A549 (cell line): ENCODE measurements at regions not wholly inside any gene's neighbourhood (a gene's known extent, or its start where the extent isn't known, plus 50 kb on each side); places are given as distances from the start of the nearest gene placed in this dataset.

Source experiments
- ATAC-seq, 2 experiments: fragments of 200-7000 bp in 1 of 2; fragments of >200 bp in 1 of 2; cut with Nextera tagmentation in 1 of 2; cut with Tn5 transposase in 1 of 2; 3 replicates each; pipeline versions ENCODE4 v1.8.0 to v1.9.1; 2018 to 2020; ENCODE audit warnings: mild to moderate bottlenecking in 1 of 2, moderate library complexity in 1 of 2
- CTCF ChIA-PET: fragments of 300-600 bp; sonication (Branson Sonifier 250); formaldehyde crosslinking; extraction: SDS; loops from one replicate; lab custom pipeline; 2021; ENCODE audit warnings: antibody characterized with exemption, inconsistent platforms; lab: Yijun Ruan, JAX
- POLR2A ChIA-PET: fragments of 350-600 bp; formaldehyde crosslinking; extraction: SDS; loops from one replicate; lab custom pipeline; 2021; ENCODE audit warnings: antibody characterized with exemption, inconsistent platforms; lab: Yijun Ruan, JAX
- DNase-seq, 2 experiments: peaks; one replicate each; pipeline versions ENCODE4 v3.0.0 to v3.0.0-alpha.2; 2011 to 2016; ENCODE audit warnings: low read depth in 1 of 2, low spot score in 1 of 2
- FAIRE-seq: peaks from 2 replicates; lab custom pipeline; 2011; peaks lifted over from hg19 to GRCh38; lab: Jason Lieb, UNC
- H3K27ac ChIP-seq, 2 experiments: fragments of >200 bp; sonication (Bioruptor Twin); formaldehyde crosslinking; 3 replicates each; pipeline ENCODE4 v1.5.1; 2016 to 2017
- H3K4me1 ChIP-seq: fragments of >200 bp; sonication (Bioruptor Twin); formaldehyde crosslinking; 3 replicates; pipeline ENCODE4 v1.6.1; 2016
- H3K4me2 ChIP-seq: fragments of >200 bp; sonication (Bioruptor Twin); formaldehyde crosslinking; 3 replicates; pipeline ENCODE4 v1.6.1; 2016
- H3K4me3 ChIP-seq: fragments of >200 bp; sonication (Bioruptor Twin); formaldehyde crosslinking; 3 replicates; pipeline ENCODE4 v1.5.1; 2016
- H3K9me3 ChIP-seq: fragments of >200 bp; sonication (Bioruptor Twin); formaldehyde crosslinking; 3 replicates; pipeline ENCODE4 v1.6.1; 2016
- CBX8 ChIP-seq: fragments of 200-600 bp; sonication (generic); IDR thresholded peaks from 2 replicates; pipeline ENCODE4 v1.6.1; 2016
- CHD2 ChIP-seq: fragments of 150-350 bp; IDR thresholded peaks from 2 replicates; pipeline ENCODE4 v1.6.1; 2014; ENCODE audit warnings: low read length; ENCODE audit not compliant: partially characterized antibody
- ESRRA ChIP-seq: fragments of 150-350 bp; IDR thresholded peaks from 2 replicates; pipeline ENCODE4 v1.6.1; 2014; ENCODE audit warnings: mild to moderate bottlenecking, low read length, borderline replicate concordance
- HOXB13 ChIP-seq: fragments of 250-450 bp; sonication (Bioruptor Pico); IDR thresholded peaks from 2 replicates; pipeline ENCODE4 v1.5.0; 2020; ENCODE audit warnings: low read depth, mild to moderate bottlenecking, moderate library complexity
- HOXB5 ChIP-seq: fragments of 250-450 bp; sonication (Bioruptor Pico); IDR thresholded peaks from 2 replicates; pipeline ENCODE4 v1.5.0; 2020; ENCODE audit warnings: mild to moderate bottlenecking, moderate library complexity
- JUN ChIP-seq, 2 experiments: fragments of >200 bp; sonication (Bioruptor Twin); formaldehyde crosslinking; IDR thresholded peaks; 2 replicates in 1 of 2; 3 replicates in 1 of 2; pipeline ENCODE4 v1.6.1; 2016 to 2017
- KDM1A ChIP-seq: fragments of 200-600 bp; sonication (generic); IDR thresholded peaks from 2 replicates; pipeline ENCODE4 v1.6.1; 2016; ENCODE audit warnings: low read depth, mild to moderate bottlenecking
- MAZ ChIP-seq: fragments of 150-350 bp; IDR thresholded peaks from 2 replicates; pipeline ENCODE4 v1.6.1; 2014; ENCODE audit warnings: antibody characterized with exemption, low read depth, low read length, borderline replicate concordance
- MYC ChIP-seq: IDR thresholded peaks from 2 replicates; pipeline ENCODE4 v1.6.1; 2012; ENCODE audit warnings: mild to moderate bottlenecking, inconsistent platforms, low read length, improper control_type of control experiment, borderline replicate concordance
- NR3C1 ChIP-seq: fragments of >200 bp; sonication (Bioruptor Twin); formaldehyde crosslinking; IDR thresholded peaks from 3 replicates; pipeline ENCODE4 v1.6.1; 2017
- POLR2A ChIP-seq: IDR thresholded peaks from 2 replicates; pipeline ENCODE4 v1.6.1; 2012; ENCODE audit warnings: mild to moderate bottlenecking, low read length
- RCOR1 ChIP-seq: fragments of 150-350 bp; IDR thresholded peaks from 2 replicates; pipeline ENCODE4 v1.6.1; 2014; ENCODE audit warnings: antibody characterized with exemption, low read length, low read depth
- RFX5 ChIP-seq: fragments of 450-650 bp; IDR thresholded peaks from 2 replicates; pipeline ENCODE4 v1.7.1; 2014; ENCODE audit warnings: antibody characterized with exemption, mild to moderate bottlenecking, moderate library complexity
- RNF2 ChIP-seq: fragments of 200-600 bp; sonication (generic); IDR thresholded peaks from 2 replicates; pipeline ENCODE4 v1.6.1; 2016; ENCODE audit warnings: low read depth, mild to moderate bottlenecking, antibody characterized with exemption, moderate library complexity, borderline replicate concordance
- TP53 ChIP-seq: fragments of 250-450 bp; sonication (Bioruptor Pico); IDR thresholded peaks from 2 replicates; pipeline ENCODE4 v1.5.0; 2021; ENCODE audit warnings: mild to moderate bottlenecking, moderate library complexity
- ZC3H11A ChIP-seq: fragments of 450-650 bp; IDR thresholded peaks from 2 replicates; pipeline ENCODE4 v1.6.1; 2014; ENCODE audit warnings: antibody characterized with exemption, mild to moderate bottlenecking
- ZNF302 ChIP-seq: fragments of 250-450 bp; sonication (Bioruptor Pico); IDR thresholded peaks from 2 replicates; pipeline ENCODE4 v1.9.0; 2021; ENCODE audit warnings: inconsistent platforms, mild to moderate bottlenecking, moderate library complexity
- WGBS: methylation state at CpG from one replicate; pipeline ENCODE4 v1.1.6; 2017; ENCODE audit errors: missing lambda C conversion rate; 5-methylcytosine and 5-hydroxymethylcytosine counted together
- TF ChIP-seq, protein P1 (sequence below): fragments of 450-650 bp; IDR thresholded peaks from 2 replicates; pipeline ENCODE4 v1.6.1; 2014; ENCODE audit warnings: antibody characterized with exemption
- TF ChIP-seq, protein P2 (sequence below): IDR thresholded peaks from 2 replicates; pipeline ENCODE4 v1.6.1; 2012
- TF ChIP-seq, protein P3 (sequence below): fragments of >200 bp; sonication (Bioruptor Twin); formaldehyde crosslinking; IDR thresholded peaks from 3 replicates; pipeline ENCODE4 v1.6.1; 2016
- TF ChIP-seq, protein P4 (sequence below): fragments of 250-450 bp; sonication (Bioruptor Pico); IDR thresholded peaks from 2 replicates; pipeline ENCODE4 v1.5.0; 2020; ENCODE audit warnings: low read depth, mild to moderate bottlenecking, moderate library complexity
- TF ChIP-seq, protein P5 (sequence below): IDR thresholded peaks from 2 replicates; pipeline ENCODE4 v1.6.1; 2012
- TF ChIP-seq, protein P6 (sequence below): IDR thresholded peaks from 2 replicates; pipeline ENCODE4 v1.6.1; 2012; ENCODE audit warnings: low read depth, borderline replicate concordance

DNA sequence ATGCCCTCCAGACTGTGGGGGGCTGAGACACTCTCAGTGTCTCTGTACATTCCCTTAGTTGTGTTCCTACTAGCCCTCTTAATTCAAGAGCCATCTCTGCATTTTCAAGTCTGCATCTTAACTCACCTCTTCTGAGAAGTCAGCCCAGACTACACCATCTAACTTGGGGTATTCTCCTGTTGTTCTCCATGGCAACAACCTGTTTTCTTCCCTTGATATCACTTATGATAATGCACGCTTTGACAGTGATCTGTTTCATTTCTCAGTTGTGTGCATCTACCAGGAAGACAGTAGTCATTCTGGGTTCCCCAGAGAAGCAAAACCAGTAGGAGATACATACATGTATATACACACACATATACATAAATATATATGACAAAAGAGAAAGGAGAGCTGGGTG lies 707.3 kb upstream of the IGFBP3 start:
- POLR2A ChIA-PET: no interaction called here
- Histone ChIP-seq H3K4me2 (no peak overlapping the region), H3K27ac (no peak overlapping the region), H3K4me3 (no peak overlapping the region), H3K4me1 (peaks cover 6% of the 10 kb centered on the region; the same call in 1 of the 3 replicates), H3K9me3 (no peaks in the 10 kb centered on the region)
- 100% methylated on average over 1 of the region's 1 CpG for WGBS
- FAIRE-seq (no peak), ATAC-seq (no peak), DNase-seq (no peak)
- TF ChIP-seq MYC: no peak
- TF ChIP-seq RCOR1: no peak
- TF ChIP-seq, protein P1, sequence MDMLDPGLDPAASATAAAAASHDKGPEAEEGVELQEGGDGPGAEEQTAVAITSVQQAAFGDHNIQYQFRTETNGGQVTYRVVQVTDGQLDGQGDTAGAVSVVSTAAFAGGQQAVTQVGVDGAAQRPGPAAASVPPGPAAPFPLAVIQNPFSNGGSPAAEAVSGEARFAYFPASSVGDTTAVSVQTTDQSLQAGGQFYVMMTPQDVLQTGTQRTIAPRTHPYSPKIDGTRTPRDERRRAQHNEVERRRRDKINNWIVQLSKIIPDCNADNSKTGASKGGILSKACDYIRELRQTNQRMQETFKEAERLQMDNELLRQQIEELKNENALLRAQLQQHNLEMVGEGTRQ: no peak
- no peak for TF ChIP-seq KDM1A
- no peak for TF ChIP-seq CHD2
- no peak for TF ChIP-seq POLR2A
- CTCF ChIA-PET: no interaction called here

DNA sequence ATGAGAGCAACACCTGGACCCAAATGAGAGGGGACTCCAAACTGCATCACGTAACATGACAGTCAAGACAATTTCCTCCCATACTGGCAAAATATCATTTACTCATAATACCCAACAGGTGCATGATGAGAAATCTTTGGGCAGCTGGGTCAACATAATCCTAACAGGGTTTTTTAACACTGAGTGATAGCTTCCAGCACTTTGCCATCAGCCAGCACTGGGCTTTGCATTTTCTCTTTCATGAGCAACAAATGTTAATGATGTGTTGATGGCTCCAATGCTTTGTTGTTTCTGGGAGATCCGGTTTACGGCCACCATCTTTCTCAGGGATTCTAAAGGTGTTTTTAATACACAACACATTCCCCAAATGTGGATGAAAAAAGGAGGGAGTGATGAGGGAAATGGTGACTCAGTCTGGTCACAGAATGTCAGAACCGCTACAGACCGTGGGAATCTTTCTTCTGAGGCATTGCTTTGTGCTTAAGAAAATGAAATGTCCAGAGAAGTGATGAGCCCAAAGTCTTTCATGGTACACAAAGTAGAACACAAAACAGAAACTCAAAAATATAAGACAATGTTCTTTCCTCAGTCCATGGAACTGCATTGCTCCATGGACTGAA lies 705.7 kb upstream of the IGFBP3 start:
- no peak for DNase-seq
- TF ChIP-seq RFX5 (no peak), ZC3H11A (no peak), ZNF302 (CRISPR knock-in tag) (no peak)
- TF ChIP-seq, protein P2, sequence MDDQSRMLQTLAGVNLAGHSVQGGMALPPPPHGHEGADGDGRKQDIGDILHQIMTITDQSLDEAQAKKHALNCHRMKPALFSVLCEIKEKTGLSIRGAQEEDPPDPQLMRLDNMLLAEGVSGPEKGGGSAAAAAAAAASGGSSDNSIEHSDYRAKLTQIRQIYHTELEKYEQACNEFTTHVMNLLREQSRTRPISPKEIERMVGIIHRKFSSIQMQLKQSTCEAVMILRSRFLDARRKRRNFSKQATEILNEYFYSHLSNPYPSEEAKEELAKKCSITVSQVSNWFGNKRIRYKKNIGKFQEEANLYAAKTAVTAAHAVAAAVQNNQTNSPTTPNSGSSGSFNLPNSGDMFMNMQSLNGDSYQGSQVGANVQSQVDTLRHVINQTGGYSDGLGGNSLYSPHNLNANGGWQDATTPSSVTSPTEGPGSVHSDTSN: no peak
- TF ChIP-seq, protein P3, sequence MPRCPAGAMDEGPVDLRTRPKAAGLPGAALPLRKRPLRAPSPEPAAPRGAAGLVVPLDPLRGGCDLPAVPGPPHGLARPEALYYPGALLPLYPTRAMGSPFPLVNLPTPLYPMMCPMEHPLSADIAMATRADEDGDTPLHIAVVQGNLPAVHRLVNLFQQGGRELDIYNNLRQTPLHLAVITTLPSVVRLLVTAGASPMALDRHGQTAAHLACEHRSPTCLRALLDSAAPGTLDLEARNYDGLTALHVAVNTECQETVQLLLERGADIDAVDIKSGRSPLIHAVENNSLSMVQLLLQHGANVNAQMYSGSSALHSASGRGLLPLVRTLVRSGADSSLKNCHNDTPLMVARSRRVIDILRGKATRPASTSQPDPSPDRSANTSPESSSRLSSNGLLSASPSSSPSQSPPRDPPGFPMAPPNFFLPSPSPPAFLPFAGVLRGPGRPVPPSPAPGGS: no peak
- TF ChIP-seq, protein P4, sequence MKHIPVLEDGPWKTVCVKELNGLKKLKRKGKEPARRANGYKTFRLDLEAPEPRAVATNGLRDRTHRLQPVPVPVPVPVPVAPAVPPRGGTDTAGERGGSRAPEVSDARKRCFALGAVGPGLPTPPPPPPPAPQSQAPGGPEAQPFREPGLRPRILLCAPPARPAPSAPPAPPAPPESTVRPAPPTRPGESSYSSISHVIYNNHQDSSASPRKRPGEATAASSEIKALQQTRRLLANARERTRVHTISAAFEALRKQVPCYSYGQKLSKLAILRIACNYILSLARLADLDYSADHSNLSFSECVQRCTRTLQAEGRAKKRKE (CRISPR knock-in tag): no peak
- TF ChIP-seq, all 56 proteins: peak for 0
- Histone ChIP-seq H3K9me3 (no peaks in the 10 kb centered on the region), H3K4me2 (no peak overlapping the region), H3K27ac (no peak overlapping the region), H3K4me3 (no peak overlapping the region), H3K4me1 (no peaks in the 10 kb centered on the region)
- ChIA-PET CTCF (no interaction called here), POLR2A (no interaction called here)
- no peak for ATAC-seq
- FAIRE-seq: no peak
- 85% methylated on average over 5 of the region's 5 CpGs for WGBS

DNA sequence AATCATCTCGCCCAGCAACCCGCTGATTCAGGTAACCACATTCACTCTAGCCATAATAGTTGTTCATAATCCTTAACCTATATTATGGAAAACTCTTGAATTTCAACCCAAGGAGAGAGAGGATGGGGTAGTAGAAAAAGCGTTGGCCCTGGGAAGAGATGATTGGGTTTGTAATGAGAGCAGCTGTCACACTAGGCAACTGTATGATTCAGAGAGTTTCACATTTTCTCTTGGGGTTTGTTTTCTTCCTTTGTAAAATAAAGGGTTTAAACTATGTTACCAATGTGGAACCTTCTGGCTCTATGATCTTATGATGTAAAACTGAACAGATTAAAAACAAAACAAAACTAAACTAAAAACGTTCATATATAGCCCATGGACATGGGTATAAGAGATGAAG lies 705.2 kb upstream of the IGFBP3 start:
- Histone ChIP-seq H3K27ac (no peak overlapping the region), H3K4me2 (no peak overlapping the region), H3K4me1 (no peaks in the 10 kb centered on the region), H3K4me3 (no peak overlapping the region), H3K9me3 (no peaks in the 10 kb centered on the region)
- ATAC-seq: no peak
- ChIA-PET CTCF (interaction anchor here (0.8 kb wide), 1 partner anchor 404 kb away, joined by 3 read pairs; no protein-coding TSS in a partner anchor), POLR2A (no interaction called here)
- 66% methylated on average over 4 of the region's 4 CpGs for WGBS
- FAIRE-seq: no peak
- TF ChIP-seq HOXB13 (no peak), NR3C1 (no peak), KDM1A (no peak), TP53 (CRISPR knock-in tag) (no peak), CBX8 (no peak), MAZ (no peak), ESRRA (no peak), RNF2 (no peak), HOXB5 (no peak), JUN (IDR thresholded peaks at IDR 0.05) (no peak)
- TF ChIP-seq, protein P5, sequence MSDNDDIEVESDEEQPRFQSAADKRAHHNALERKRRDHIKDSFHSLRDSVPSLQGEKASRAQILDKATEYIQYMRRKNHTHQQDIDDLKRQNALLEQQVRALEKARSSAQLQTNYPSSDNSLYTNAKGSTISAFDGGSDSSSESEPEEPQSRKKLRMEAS: no peak
- TF ChIP-seq, protein P6, sequence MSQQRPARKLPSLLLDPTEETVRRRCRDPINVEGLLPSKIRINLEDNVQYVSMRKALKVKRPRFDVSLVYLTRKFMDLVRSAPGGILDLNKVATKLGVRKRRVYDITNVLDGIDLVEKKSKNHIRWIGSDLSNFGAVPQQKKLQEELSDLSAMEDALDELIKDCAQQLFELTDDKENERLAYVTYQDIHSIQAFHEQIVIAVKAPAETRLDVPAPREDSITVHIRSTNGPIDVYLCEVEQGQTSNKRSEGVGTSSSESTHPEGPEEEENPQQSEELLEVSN: no peak
- no peak for DNase-seq
